HG03159 (cell line): ENCODE measurements at regions not wholly inside any gene's neighbourhood (a gene's known extent, or its start where the extent isn't known, plus 50 kb on each side); places are given as distances from the start of the nearest gene placed in this dataset.

Experiments used
- ATAC-seq: cut with Tn5 transposase; IDR thresholded peaks from one replicate; pipeline ENCODE4 v1.9.1; 2021; ENCODE audit warnings: mild to moderate bottlenecking, moderate library complexity; ENCODE audit not compliant: unreplicated experiment

- no peak for ATAC-seq
Observed at GRCh38 chr22:48605125-48605524, 1222.5 kb downstream of the BRD1 start.

GRCh38 chr22:48603621-48604320 is 1223.9 kb downstream of the BRD1 start:
- no peak for ATAC-seq

- no peak for ATAC-seq
Observed at GRCh38 chr22:48602805-48603518, 1224.7 kb downstream of the BRD1 start.

- ATAC-seq: no peak
Observed at GRCh38 chr22:48600681-48601080, 1227.0 kb downstream of the BRD1 start.

- ATAC-seq: no peak
Observed at GRCh38 chr22:48600171-48600570, 1227.5 kb downstream of the BRD1 start.

- no peak for ATAC-seq
Observed at GRCh38 chr22:48599346-48599745, 1228.3 kb downstream of the BRD1 start.

- ATAC-seq: no peak
Observed at GRCh38 chr22:48596111-48596850, 1231.4 kb downstream of the BRD1 start.

GRCh38 chr22:48595511-48595905 is 1232.2 kb downstream of the BRD1 start:
- ATAC-seq: no peak

- no peak for ATAC-seq
Observed at GRCh38 chr22:48594757-48595510, 1232.7 kb downstream of the BRD1 start.

- no peak for ATAC-seq
Observed at GRCh38 chr22:48594016-48594756, 1233.5 kb downstream of the BRD1 start.

GRCh38 chr22:48593551-48593950 is 1234.1 kb downstream of the BRD1 start:
- no peak for ATAC-seq

- ATAC-seq: no peak
Observed at GRCh38 chr22:48592931-48593330, 1234.7 kb downstream of the BRD1 start.

GRCh38 chr22:48592488-48592887 is 1235.2 kb downstream of the BRD1 start:
- ATAC-seq: no peak

GRCh38 chr22:48592066-48592345 is 1235.7 kb downstream of the BRD1 start:
- ATAC-seq: no peak

GRCh38 chr22:48591286-48592065 is 1236.2 kb downstream of the BRD1 start:
- ATAC-seq: no peak

GRCh38 chr22:48589901-48590300 is 1237.8 kb downstream of the BRD1 start:
- ATAC-seq: no peak

- ATAC-seq: no peak
Observed at GRCh38 chr22:48588878-48589450, 1238.7 kb downstream of the BRD1 start.

- no peak for ATAC-seq
Observed at GRCh38 chr22:48588151-48588877, 1239.4 kb downstream of the BRD1 start.
